ENCODE measurements at regions not wholly inside any gene's neighbourhood (a gene's known extent, or its start where the extent isn't known, plus 50 kb on each side); places are given as distances from the start of the nearest gene placed in this dataset.

DNA sequence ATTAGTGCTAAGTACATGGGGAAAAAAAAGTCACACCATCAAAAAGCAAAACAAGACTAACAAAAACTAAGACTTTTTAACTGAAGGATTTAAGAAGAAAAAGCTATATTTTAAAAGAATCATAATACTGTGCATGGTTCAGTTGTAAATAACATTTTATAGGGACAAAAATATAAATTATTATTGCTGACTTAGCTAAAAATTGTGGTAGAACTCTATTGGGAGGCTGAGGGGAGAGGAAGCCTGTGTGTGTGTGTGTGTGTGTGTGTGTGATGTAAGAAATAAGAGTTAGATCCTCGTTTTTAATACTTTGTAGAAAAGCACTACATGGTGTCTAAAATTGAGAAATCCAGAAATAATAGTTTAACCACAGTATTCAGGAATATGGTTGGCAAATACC lies 1950.9 kb upstream of the TENM3 start:
- H3K9ac ChIP-seq (ENCODE audit: insufficient read depth in 1 of 2, low read length in 2 of 2): no peak overlapping the region
- 39 to 48% methylated on average over 1 of the region's 1 CpG for WGBS, 2 donors
- peaks cover 0 to 3% (median 0%) of the 10 kb centered on the region in 4 donors for H3K9me3 ChIP-seq (ENCODE audit: control insufficient read depth in 4 of 4, insufficient read depth in 3 of 4, low read length in 3 of 4)
- H3K36me3 ChIP-seq (ENCODE audit: control insufficient read depth in 4 of 4, insufficient read depth in 4 of 4, low read length in 4 of 4): no peaks in the 10 kb centered on the region
- ATAC-seq (ENCODE audit: insufficient read depth, low FRiP score) (no peak), DNase-seq (no peak)
- no peak overlapping the region for H3K27ac ChIP-seq (ENCODE audit: low read depth in 1 of 2, low read length in 1 of 2)
- TF ChIP-seq, protein P1, sequence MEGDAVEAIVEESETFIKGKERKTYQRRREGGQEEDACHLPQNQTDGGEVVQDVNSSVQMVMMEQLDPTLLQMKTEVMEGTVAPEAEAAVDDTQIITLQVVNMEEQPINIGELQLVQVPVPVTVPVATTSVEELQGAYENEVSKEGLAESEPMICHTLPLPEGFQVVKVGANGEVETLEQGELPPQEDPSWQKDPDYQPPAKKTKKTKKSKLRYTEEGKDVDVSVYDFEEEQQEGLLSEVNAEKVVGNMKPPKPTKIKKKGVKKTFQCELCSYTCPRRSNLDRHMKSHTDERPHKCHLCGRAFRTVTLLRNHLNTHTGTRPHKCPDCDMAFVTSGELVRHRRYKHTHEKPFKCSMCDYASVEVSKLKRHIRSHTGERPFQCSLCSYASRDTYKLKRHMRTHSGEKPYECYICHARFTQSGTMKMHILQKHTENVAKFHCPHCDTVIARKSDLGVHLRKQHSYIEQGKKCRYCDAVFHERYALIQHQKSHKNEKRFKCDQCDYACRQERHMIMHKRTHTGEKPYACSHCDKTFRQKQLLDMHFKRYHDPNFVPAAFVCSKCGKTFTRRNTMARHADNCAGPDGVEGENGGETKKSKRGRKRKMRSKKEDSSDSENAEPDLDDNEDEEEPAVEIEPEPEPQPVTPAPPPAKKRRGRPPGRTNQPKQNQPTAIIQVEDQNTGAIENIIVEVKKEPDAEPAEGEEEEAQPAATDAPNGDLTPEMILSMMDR (IDR thresholded peaks at IDR 0.05; ENCODE audit: control extremely low read depth, extremely low read depth): no peak
- no peaks in the 10 kb centered on the region for H3K4me1 ChIP-seq (ENCODE audit: control insufficient read depth in 5 of 5, insufficient read depth in 5 of 5, low read length in 5 of 5)
- H3K27me3 ChIP-seq (ENCODE audit: control insufficient read depth in 3 of 3, insufficient read depth in 3 of 3, low read length in 2 of 3): no peaks in the 10 kb centered on the region
- no peak overlapping the region for H3K4me3 ChIP-seq

DNA sequence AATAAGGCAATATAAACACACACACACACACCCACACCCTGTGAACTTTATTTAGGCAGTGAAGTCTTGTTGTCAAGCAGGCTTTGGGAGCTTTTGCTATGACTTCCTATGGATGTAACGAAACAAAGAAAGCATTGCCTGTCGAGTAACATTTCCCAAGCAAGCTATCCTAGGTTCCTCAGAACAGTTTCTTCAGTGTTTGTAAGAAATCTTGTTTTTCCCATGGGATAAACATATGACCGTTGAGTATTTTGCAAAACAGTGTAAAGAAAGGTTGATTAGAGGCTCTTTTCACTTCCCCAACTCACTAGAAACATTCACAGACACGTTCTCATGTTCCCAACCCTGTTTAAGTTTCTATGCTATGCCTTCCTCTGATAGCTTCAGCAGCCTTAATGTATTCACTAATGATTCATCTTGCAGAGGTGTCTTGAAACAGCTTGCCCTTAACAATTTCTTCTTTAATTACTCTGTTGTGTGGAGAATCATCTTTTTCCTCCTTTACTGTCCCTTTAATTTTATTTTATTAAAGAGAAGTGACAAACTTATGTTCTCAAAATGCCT lies 1947.1 kb upstream of the TENM3 start:
- H3K4me1 ChIP-seq (ENCODE audit: control insufficient read depth in 5 of 5, insufficient read depth in 5 of 5, low read length in 5 of 5): no peaks in the 10 kb centered on the region
- H3K9me3 ChIP-seq (ENCODE audit: control insufficient read depth in 4 of 4, insufficient read depth in 3 of 4, low read length in 3 of 4): peaks cover 0 to 5% (median 0%) of the 10 kb centered on the region in 4 donors
- no peaks in the 10 kb centered on the region for H3K27me3 ChIP-seq (ENCODE audit: control insufficient read depth in 3 of 3, insufficient read depth in 3 of 3, low read length in 2 of 3)
- H3K36me3 ChIP-seq (ENCODE audit: control insufficient read depth in 4 of 4, insufficient read depth in 4 of 4, low read length in 4 of 4): no peaks in the 10 kb centered on the region
- TF ChIP-seq, protein P1 (IDR thresholded peaks at IDR 0.05; ENCODE audit: control extremely low read depth, extremely low read depth): no peak
- 46 to 49% methylated on average over 4 of the region's 4 CpGs for WGBS, 2 donors
- no peak overlapping the region for H3K4me3 ChIP-seq
- no peak overlapping the region for H3K9ac ChIP-seq (ENCODE audit: insufficient read depth in 1 of 2, low read length in 2 of 2)
- no peak for ATAC-seq (ENCODE audit: insufficient read depth, low FRiP score)
- DNase-seq: peak in 1 of 3 donors; percentile 4
- no peak overlapping the region for H3K27ac ChIP-seq (ENCODE audit: low read depth in 1 of 2, low read length in 1 of 2)

DNA sequence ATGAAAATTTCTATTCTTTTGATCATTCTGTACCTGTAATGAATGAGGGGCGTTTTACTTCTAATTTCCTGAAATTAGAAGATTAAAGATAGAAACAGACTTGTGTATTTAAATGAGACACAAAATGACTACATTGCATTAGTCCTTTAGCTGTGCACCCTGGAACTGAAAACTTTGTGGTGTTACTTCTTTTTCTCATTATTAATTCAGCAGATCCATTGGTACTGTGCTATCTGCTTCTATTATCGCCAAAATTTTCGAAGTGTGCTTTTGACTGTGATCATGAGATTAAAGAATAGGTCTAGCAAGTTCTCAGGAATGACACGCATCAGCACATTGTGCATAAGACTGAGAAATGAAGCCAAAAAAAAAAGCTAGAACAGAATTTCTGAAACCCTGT lies 1938.9 kb upstream of the TENM3 start:
- Histone ChIP-seq H3K27me3 (ENCODE audit: control insufficient read depth in 3 of 3, insufficient read depth in 3 of 3, low read length in 2 of 3) (no peaks in the 10 kb centered on the region), H3K9ac (ENCODE audit: insufficient read depth in 1 of 2, low read length in 2 of 2) (no peak overlapping the region), H3K27ac (ENCODE audit: low read depth in 1 of 2, low read length in 1 of 2) (no peak overlapping the region), H3K4me3 (no peak overlapping the region), H3K9me3 (ENCODE audit: control insufficient read depth in 4 of 4, insufficient read depth in 3 of 4, low read length in 3 of 4) (peaks cover 0 to 5% (median 0%) of the 10 kb centered on the region in 4 donors), H3K4me1 (ENCODE audit: control insufficient read depth in 5 of 5, insufficient read depth in 5 of 5, low read length in 5 of 5) (no peaks in the 10 kb centered on the region), H3K36me3 (ENCODE audit: control insufficient read depth in 4 of 4, insufficient read depth in 4 of 4, low read length in 4 of 4) (no peaks in the 10 kb centered on the region)
- no peak for ATAC-seq (ENCODE audit: insufficient read depth, low FRiP score)
- 40 to 52% methylated on average over 4 of the region's 4 CpGs for WGBS, 2 donors
- TF ChIP-seq, protein P1 (IDR thresholded peaks at IDR 0.05; ENCODE audit: control extremely low read depth, extremely low read depth): no peak
- DNase-seq: peak in 1 of 3 donors; percentile 3

DNA sequence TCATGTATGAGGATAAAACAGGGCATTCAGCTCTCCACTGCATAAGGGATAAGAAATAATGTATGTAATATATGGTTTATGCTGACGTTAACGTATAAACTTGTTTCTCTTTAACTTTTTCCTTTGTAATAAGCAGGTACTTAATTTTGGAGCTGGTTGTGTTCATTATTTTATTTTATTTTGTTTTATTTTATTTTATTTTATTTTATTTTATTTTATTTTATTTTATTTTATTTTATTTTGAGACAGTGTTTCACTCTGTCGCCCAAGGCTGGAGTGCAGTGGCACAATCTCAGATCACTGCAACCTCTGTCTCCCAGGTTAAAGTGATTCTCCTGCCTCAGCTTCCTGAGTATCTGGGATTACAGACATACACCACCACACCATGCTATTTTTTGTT lies 1932.6 kb upstream of the TENM3 start:
- no peak overlapping the region for H3K4me3 ChIP-seq
- H3K4me1 ChIP-seq (ENCODE audit: control insufficient read depth in 5 of 5, insufficient read depth in 5 of 5, low read length in 5 of 5): no peaks in the 10 kb centered on the region
- peaks cover 0 to 5% (median 0%) of the 10 kb centered on the region in 4 donors for H3K9me3 ChIP-seq (ENCODE audit: control insufficient read depth in 4 of 4, insufficient read depth in 3 of 4, low read length in 3 of 4)
- DNase-seq (no peak), ATAC-seq (ENCODE audit: insufficient read depth, low FRiP score) (no peak)
- H3K27ac ChIP-seq (ENCODE audit: low read depth in 1 of 2, low read length in 1 of 2): no peak overlapping the region
- WGBS, 2 donors: 94 to 98% methylated on average over 3 of the region's 3 CpGs
- no peak overlapping the region for H3K9ac ChIP-seq (ENCODE audit: insufficient read depth in 1 of 2, low read length in 2 of 2)
- H3K36me3 ChIP-seq (ENCODE audit: control insufficient read depth in 4 of 4, insufficient read depth in 4 of 4, low read length in 4 of 4): no peaks in the 10 kb centered on the region
- H3K27me3 ChIP-seq (ENCODE audit: control insufficient read depth in 3 of 3, insufficient read depth in 3 of 3, low read length in 2 of 3): no peaks in the 10 kb centered on the region
- TF ChIP-seq, protein P1 (IDR thresholded peaks at IDR 0.05; ENCODE audit: control extremely low read depth, extremely low read depth): no peak
